Tibial artery (tissue), 4 donors: ENCODE measurements at regions not wholly inside any gene's neighbourhood (a gene's known extent, or its start where the extent isn't known, plus 50 kb on each side); places are given as distances from the start of the nearest gene placed in this dataset.

Experiments
- DNase-seq, 2 donors: peaks; one replicate each; pipeline ENCODE4 v3.0.0-alpha.2; 2019
- H3K27ac ChIP-seq, 2 donors: fragments of 200-600 bp; sonication (generic) in 1 of 2; 1 replicate in 1 of 2; 2 replicates in 1 of 2; pipeline ENCODE4 v1.5.1; 2018 to 2019; ENCODE audit warnings: mild to moderate bottlenecking in 1 of 2
- H3K27me3 ChIP-seq, 2 donors: fragments of 200-600 bp; sonication (generic) in 1 of 2; one replicate each; pipeline versions ENCODE4 v1.5.1 to v1.6.0; 2016 to 2019
- H3K36me3 ChIP-seq, 3 donors: fragments of 200-600 bp; sonication (generic) in 2 of 3; one replicate each; pipeline ENCODE4 v1.5.1; 2016 to 2019; ENCODE audit warnings: mild to moderate bottlenecking in 2 of 3
- H3K4me1 ChIP-seq, 4 donors: fragments of 200-600 bp; sonication (generic) in 2 of 4; 1 replicate in 3 of 4; 2 replicates in 1 of 4; pipeline ENCODE4 v1.5.1; 2016 to 2019
- H3K4me3 ChIP-seq, 2 donors: fragments of 200-600 bp; sonication (generic) in 1 of 2; 1 replicate in 1 of 2; 2 replicates in 1 of 2; pipeline ENCODE4 v1.5.1; 2018 to 2019; ENCODE audit warnings: mild to moderate bottlenecking in 2 of 2
- H3K9me3 ChIP-seq, 3 donors: fragments of 200-600 bp; sonication (generic) in 1 of 3; one replicate each; pipeline ENCODE4 v1.5.1; 2016 to 2019
- CTCF ChIP-seq, 2 experiments: fragments of 200-600 bp in 1 of 2; fragments of 450-650 bp in 1 of 2; IDR thresholded peaks; one replicate each; pipeline ENCODE4 v1.5.1; 2017 to 2019; ENCODE audit warnings: antibody characterized with exemption in 2 of 2, mild to moderate bottlenecking in 1 of 2, moderate library complexity in 1 of 2
- intact Hi-C: fragments of 100-400 bp; cut with DNase I; formaldehyde crosslinking; loops from one replicate; pipeline ENCODE4 v1.15.0; 2023; ENCODE audit warnings: low total_unique reads

DNA sequence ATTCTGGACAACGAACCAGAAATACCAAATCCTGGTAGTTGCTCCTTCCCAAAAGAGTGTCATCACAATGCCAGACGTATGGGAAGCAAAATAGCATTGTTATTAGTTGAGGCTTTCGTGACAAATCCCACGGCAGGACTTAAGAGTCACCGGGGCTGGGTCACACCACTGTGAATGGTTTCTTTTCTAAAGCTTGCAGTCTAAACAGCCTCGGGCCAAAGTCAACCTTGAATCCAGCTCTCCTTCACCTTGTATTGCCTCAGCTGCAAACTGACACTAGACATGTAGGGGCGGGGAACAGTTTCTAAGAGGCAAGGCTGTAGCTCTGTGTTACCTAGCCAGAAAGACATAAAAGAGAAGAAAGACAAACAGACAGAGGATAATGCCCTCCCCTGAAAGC, 734.8 kb downstream of the MED13L start:
- DNase-seq = no peak
- no peak for TF ChIP-seq CTCF (IDR thresholded peaks at IDR 0.05)
- Histone ChIP-seq H3K4me1 (no peaks in the 10 kb centered on the region), H3K27ac (no peak overlapping the region), H3K36me3 (no peaks in the 10 kb centered on the region), H3K9me3 (peaks cover 0 to 6% (median 0%) of the 10 kb centered on the region in 3 donors), H3K4me3 (no peak overlapping the region), H3K27me3 (no peaks in the 10 kb centered on the region)
- intact Hi-C loops = no loop called here

DNA sequence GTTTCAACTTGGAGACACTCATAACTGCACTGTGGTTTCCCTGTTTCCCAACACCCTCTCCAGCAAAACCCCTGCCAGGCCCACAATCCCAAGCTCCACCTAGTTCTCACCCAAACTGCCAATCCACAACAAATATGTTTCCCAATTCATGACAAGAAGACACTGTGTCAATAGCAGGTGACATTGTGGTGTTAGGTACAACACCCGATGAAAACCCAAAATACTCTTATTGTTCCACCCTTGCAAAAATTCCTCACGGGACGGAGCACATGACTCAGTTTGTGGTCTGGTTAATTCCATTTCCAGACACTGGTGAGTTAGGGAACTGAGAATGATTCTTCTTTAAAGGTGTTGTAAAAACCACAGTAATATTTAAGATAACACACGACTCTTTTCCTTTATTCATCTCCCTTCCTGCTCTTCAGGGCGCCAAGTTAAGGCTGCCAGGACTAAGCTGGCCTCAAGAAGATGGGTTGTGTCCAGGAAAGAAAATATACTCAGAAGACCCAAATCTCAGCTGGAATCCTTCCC, 735.5 kb downstream of the MED13L start:
- Histone ChIP-seq H3K4me1 (no peaks in the 10 kb centered on the region), H3K4me3 (no peak overlapping the region), H3K27me3 (no peaks in the 10 kb centered on the region), H3K36me3 (no peaks in the 10 kb centered on the region), H3K27ac (no peak overlapping the region), H3K9me3 (peaks cover 0 to 6% (median 0%) of the 10 kb centered on the region in 3 donors)
- no peak for DNase-seq
- TF ChIP-seq CTCF (IDR thresholded peaks at IDR 0.05) = no peak
- intact Hi-C loops = no loop called here

GRCh38 chr12:115528466-115528865, 749.0 kb downstream of the MED13L start:
- H3K27me3 ChIP-seq = no peaks in the 10 kb centered on the region
- no peaks in the 10 kb centered on the region for H3K36me3 ChIP-seq
- no peaks in the 10 kb centered on the region for H3K9me3 ChIP-seq
- no peak for TF ChIP-seq CTCF (IDR thresholded peaks at IDR 0.05)
- intact Hi-C loops = no loop called here
- DNase-seq = no peak
- no peak overlapping the region for H3K4me3 ChIP-seq
- no peak overlapping the region for H3K27ac ChIP-seq
- H3K4me1 ChIP-seq = no peaks in the 10 kb centered on the region

DNA sequence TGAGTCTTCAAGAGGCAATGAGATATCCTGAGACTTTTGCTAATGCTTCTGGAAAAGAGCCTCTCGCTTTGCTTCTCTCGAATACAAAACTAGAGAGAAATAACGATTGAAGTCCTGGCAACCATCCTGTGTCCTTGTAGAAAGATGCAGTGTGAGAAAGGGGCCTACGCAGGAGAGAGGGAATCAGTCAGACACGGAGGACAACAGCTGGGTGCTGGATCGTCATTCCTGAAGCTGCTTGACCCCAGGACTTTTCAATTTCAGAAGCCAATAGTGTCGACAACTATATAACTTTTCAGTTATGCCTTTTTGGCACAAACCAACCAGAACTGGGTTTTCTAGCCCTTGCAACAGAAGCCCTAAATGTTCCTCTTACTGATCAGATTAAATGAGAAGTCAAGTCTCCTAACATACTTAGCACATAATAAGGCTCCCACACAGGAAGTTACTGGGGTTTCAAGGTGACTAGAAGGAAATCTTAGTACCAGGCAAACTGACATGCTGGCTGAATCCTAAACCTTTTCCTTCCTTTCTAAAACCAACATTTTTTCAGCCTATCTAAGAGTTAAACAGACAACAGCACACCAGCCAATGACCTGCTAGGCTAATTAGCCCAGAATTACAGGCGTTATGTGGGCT, 755.6 kb downstream of the MED13L start:
- H3K4me1 ChIP-seq = no peaks in the 10 kb centered on the region
- TF ChIP-seq CTCF (IDR thresholded peaks at IDR 0.05) = no peak
- no peak overlapping the region for H3K27ac ChIP-seq
- no peak overlapping the region for H3K4me3 ChIP-seq
- DNase-seq = no peak
- intact Hi-C loops = no loop called here
- H3K36me3 ChIP-seq = no peaks in the 10 kb centered on the region
- peaks cover 3 to 8% (median 6%) of the 10 kb centered on the region in 3 donors for H3K9me3 ChIP-seq
- H3K27me3 ChIP-seq = no peaks in the 10 kb centered on the region

DNA sequence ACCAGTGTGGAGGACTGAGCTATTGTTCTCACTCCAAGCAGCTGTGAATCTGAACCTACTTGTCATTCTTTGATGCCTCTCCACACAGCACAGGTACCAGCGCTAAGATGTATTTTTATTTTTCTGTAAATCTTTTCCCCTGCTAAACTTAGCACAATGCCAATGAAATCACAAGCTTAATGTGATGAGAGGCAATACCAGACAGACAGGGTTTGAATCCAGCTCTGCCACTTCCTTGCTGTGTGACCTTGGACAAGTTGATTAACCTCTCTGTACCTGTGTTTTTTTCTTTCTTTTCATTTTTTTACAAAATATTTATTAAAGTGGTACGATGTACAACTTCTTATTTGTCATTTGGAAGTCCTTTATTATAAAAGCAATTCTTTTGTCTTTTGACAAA, 757.6 kb downstream of the MED13L start:
- Histone ChIP-seq H3K27me3 (no peaks in the 10 kb centered on the region), H3K4me1 (no peaks in the 10 kb centered on the region), H3K27ac (no peak overlapping the region), H3K9me3 (peaks cover 3 to 8% (median 6%) of the 10 kb centered on the region in 3 donors), H3K36me3 (no peaks in the 10 kb centered on the region), H3K4me3 (no peak overlapping the region)
- intact Hi-C loops = no loop called here
- TF ChIP-seq CTCF (IDR thresholded peaks at IDR 0.05) = no peak
- DNase-seq = no peak
